ENCODE measurements at regions not wholly inside any gene's neighbourhood (a gene's known extent, or its start where the extent isn't known, plus 50 kb on each side); places are given as distances from the start of the nearest gene placed in this dataset.

GRCh38 chr2:81976998-81977397, 1672.4 kb upstream of the LRRTM1 start:
- ATAC-seq (ENCODE audit: poor library complexity), result no peak
- no peak for TF ChIP-seq CTCF (IDR thresholded peaks at IDR 0.05)
- Mint-ChIP-seq H3K27ac (no peak overlapping the region), H3K4me3 (no peak overlapping the region), H3K4me1 (ENCODE audit: low read depth) (no peaks in the 10 kb centered on the region), H3K27me3 (no peaks in the 10 kb centered on the region), H3K36me3 (ENCODE audit: low read depth) (no peaks in the 10 kb centered on the region), H3K9me3 (peaks cover 22% of the 10 kb centered on the region)
- Histone ChIP-seq H3K27me3 (ENCODE audit: control insufficient read depth in 1 of 2, insufficient read depth in 2 of 2, low read length in 2 of 2) (no peaks in the 10 kb centered on the region), H3K36me3 (ENCODE audit: insufficient read depth, low read length) (no peaks in the 10 kb centered on the region), H3K4me3 (ENCODE audit: low read length) (no peak overlapping the region), H3K4me1 (ENCODE audit: insufficient read depth, low read length) (no peaks in the 10 kb centered on the region), H3K9me3 (ENCODE audit: control insufficient read depth in 1 of 2, insufficient read depth in 1 of 2, low read length in 2 of 2) (no peaks in the 10 kb centered on the region), H3K27ac (ENCODE audit: low read depth in 1 of 2, low read length in 2 of 2) (no peak overlapping the region)
- POLR2A ChIA-PET, result no interaction called here
- intact Hi-C loops (cut with DNase I, micrococcal nuclease), result no loop called here
- CTCF ChIA-PET, result no interaction called here
- DNase-seq, result no peak

GRCh38 chr2:81974216-81974615, 1669.7 kb upstream of the LRRTM1 start:
- CTCF ChIA-PET, result no interaction called here
- POLR2A ChIA-PET, result no interaction called here
- Mint-ChIP-seq H3K4me3 (no peak overlapping the region), H3K27ac (no peak overlapping the region), H3K4me1 (ENCODE audit: low read depth) (no peaks in the 10 kb centered on the region), H3K36me3 (ENCODE audit: low read depth) (no peaks in the 10 kb centered on the region), H3K9me3 (peaks cover 19% of the 10 kb centered on the region), H3K27me3 (no peaks in the 10 kb centered on the region)
- Histone ChIP-seq H3K4me1 (ENCODE audit: insufficient read depth, low read length) (no peaks in the 10 kb centered on the region), H3K36me3 (ENCODE audit: insufficient read depth, low read length) (no peaks in the 10 kb centered on the region), H3K27ac (ENCODE audit: low read depth in 1 of 2, low read length in 2 of 2) (no peak overlapping the region), H3K9me3 (ENCODE audit: control insufficient read depth in 1 of 2, insufficient read depth in 1 of 2, low read length in 2 of 2) (peaks cover 0 to 7% of the 10 kb centered on the region in 2 experiments), H3K27me3 (ENCODE audit: control insufficient read depth in 1 of 2, insufficient read depth in 2 of 2, low read length in 2 of 2) (no peaks in the 10 kb centered on the region), H3K4me3 (ENCODE audit: low read length) (no peak overlapping the region)
- no peak for TF ChIP-seq CTCF (IDR thresholded peaks at IDR 0.05)
- intact Hi-C loops (cut with DNase I, micrococcal nuclease), result no loop called here
- ATAC-seq (ENCODE audit: poor library complexity) (no peak), DNase-seq (no peak)

GRCh38 chr2:81942876-81943275, 1638.3 kb upstream of the LRRTM1 start:
- no peak for TF ChIP-seq CTCF (IDR thresholded peaks at IDR 0.05)
- Mint-ChIP-seq H3K36me3 (ENCODE audit: low read depth) (no peaks in the 10 kb centered on the region), H3K27ac (no peak overlapping the region), H3K4me3 (no peak overlapping the region), H3K9me3 (peaks cover 11% of the 10 kb centered on the region), H3K4me1 (ENCODE audit: low read depth) (no peaks in the 10 kb centered on the region), H3K27me3 (no peaks in the 10 kb centered on the region)
- Histone ChIP-seq H3K36me3 (ENCODE audit: insufficient read depth, low read length) (no peaks in the 10 kb centered on the region), H3K4me1 (ENCODE audit: insufficient read depth, low read length) (no peaks in the 10 kb centered on the region), H3K9me3 (ENCODE audit: control insufficient read depth in 1 of 2, insufficient read depth in 1 of 2, low read length in 2 of 2) (no peaks in the 10 kb centered on the region), H3K27ac (ENCODE audit: low read depth in 1 of 2, low read length in 2 of 2) (no peak overlapping the region), H3K4me3 (ENCODE audit: low read length) (no peak overlapping the region), H3K27me3 (ENCODE audit: control insufficient read depth in 1 of 2, insufficient read depth in 2 of 2, low read length in 2 of 2) (no peaks in the 10 kb centered on the region)
- ATAC-seq (ENCODE audit: poor library complexity) (no peak), DNase-seq (no peak)
- CTCF ChIA-PET, result no interaction called here
- intact Hi-C loops (cut with DNase I, micrococcal nuclease), result no loop called here
- POLR2A ChIA-PET, result no interaction called here
